HEK293 (cell line): ENCODE measurements at regions not wholly inside any gene's neighbourhood (a gene's known extent, or its start where the extent isn't known, plus 50 kb on each side); places are given as distances from the start of the nearest gene placed in this dataset.
"Not testable (repeated sequence)": the region's sequence is repeated elsewhere in the genome, so short reads cannot be mapped to it uniquely, and the experiment has no call there.

ENCODE experiments used
- CTCF ChIA-PET: fragments of 350-600 bp; formaldehyde crosslinking; extraction: SDS; loops from one replicate; lab custom pipeline; 2021; ENCODE audit warnings: antibody characterized with exemption; lab: Yijun Ruan, JAX
- POLR2A ChIA-PET: fragments of 300-600 bp; formaldehyde crosslinking; extraction: SDS; loops from one replicate; lab custom pipeline; 2020; ENCODE audit warnings: antibody characterized with exemption, inconsistent platforms; lab: Yijun Ruan, JAX
- H3K27ac ChIP-seq: fragments of 200-500 bp; sonication (Bioruptor generic); 2 replicates; pipeline ENCODE4 v1.5.1; 2014; ENCODE audit warnings: low read depth, low read length, control low read depth, inconsistent platforms; ENCODE audit errors: extremely low read depth
- H3K36me3 ChIP-seq, 2 experiments: fragments of 200-500 bp in 1 of 2; sonication (Bioruptor generic) in 1 of 2; 1 replicate in 1 of 2; 2 replicates in 1 of 2; pipeline ENCODE4 v1.5.1; 2014 to 2017; ENCODE audit warnings: inconsistent platforms in 2 of 2, low read length in 2 of 2; ENCODE audit not compliant: control insufficient read depth in 2 of 2, insufficient read depth in 1 of 2
- H3K4me1 ChIP-seq: fragments of 200-500 bp; sonication (Bioruptor generic); 2 replicates; pipeline ENCODE4 v1.5.1; 2014; ENCODE audit warnings: mild to moderate bottlenecking, low read length, inconsistent platforms; ENCODE audit not compliant: control insufficient read depth, insufficient read depth
- H3K4me3 ChIP-seq: 2 replicates; pipeline ENCODE4 v1.5.1; 2011; ENCODE audit warnings: low read depth, mild to moderate bottlenecking, control low read depth, low read length, moderate library complexity
- H3K9me3 ChIP-seq: fragments of 200-500 bp; sonication (Bioruptor generic); 2 replicates; pipeline ENCODE4 v1.5.1; 2014; ENCODE audit warnings: low read depth, low read length, inconsistent platforms; ENCODE audit not compliant: control insufficient read depth, insufficient read depth
- SP2 ChIP-seq: fragments of 450-650 bp; formaldehyde crosslinking; IDR thresholded peaks from 2 replicates; pipeline ENCODE4 v1.5.1; 2016; ENCODE audit warnings: missing biosample characterization, missing genetic modification characterization
- SP3 ChIP-seq: fragments of 450-650 bp; formaldehyde crosslinking; IDR thresholded peaks from 2 replicates; pipeline ENCODE4 v1.5.1; 2016; ENCODE audit warnings: missing biosample characterization, missing genetic modification characterization
- ZNF335 ChIP-seq: fragments of 450-650 bp; formaldehyde crosslinking; conservative IDR thresholded peaks from 2 replicates; pipeline ENCODE4 v1.5.1; 2016; ENCODE audit warnings: missing biosample characterization, missing genetic modification characterization
- TF ChIP-seq, protein P1 (sequence below): fragments of 450-650 bp; formaldehyde crosslinking; optimal IDR thresholded peaks from 2 replicates; pipeline ENCODE3; 2016; ENCODE audit warnings: missing biosample characterization, mild to moderate bottlenecking, missing genetic modification characterization

DNA sequence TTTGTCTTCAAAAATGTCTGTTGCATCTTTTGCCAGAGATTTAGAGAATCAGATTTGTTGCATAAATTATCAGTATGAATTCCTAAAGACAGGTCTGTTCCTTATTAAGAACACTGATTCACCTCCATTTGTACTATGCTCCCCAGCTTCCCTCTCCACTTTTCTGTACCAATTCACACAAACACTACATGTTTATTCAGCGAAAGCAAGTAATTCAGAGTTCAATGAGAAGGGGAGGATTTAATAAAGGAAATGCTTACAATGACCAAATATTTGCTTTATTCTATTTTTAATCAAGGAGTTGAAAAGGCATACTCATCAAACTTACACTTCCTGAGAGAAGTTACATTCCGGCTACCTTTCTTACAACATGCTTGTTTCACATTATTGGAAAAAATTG is 135.5 kb downstream of the NBPF8 start:
- POLR2A ChIA-PET, H3K27ac ChIP-seq, H3K9me3 ChIP-seq, H3K4me1 ChIP-seq, H3K36me3 ChIP-seq, CTCF ChIA-PET, H3K4me3 ChIP-seq: not testable (repeated sequence)

DNA sequence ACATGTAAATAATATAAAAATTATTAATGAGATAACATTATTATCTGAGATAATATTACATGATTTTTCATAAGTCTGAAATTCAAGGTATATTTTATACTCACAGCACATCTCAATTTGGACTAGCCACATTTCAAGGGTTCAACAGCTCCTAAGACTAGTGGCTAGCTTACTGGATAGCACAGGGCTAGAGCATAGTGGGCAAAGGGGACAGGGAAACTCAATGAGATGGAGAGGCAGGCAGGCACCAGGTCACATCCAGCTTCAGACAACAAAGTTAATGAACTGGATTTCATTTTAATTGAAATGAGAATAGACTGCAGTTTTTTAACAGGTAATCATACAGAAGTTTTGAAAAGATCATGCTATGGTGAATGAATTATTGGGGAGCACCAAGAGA is 137.4 kb downstream of the NBPF8 start:
- H3K9me3 ChIP-seq, H3K4me3 ChIP-seq, H3K36me3 ChIP-seq, H3K27ac ChIP-seq, POLR2A ChIA-PET, CTCF ChIA-PET, H3K4me1 ChIP-seq: not testable (repeated sequence)

- POLR2A ChIA-PET, H3K36me3 ChIP-seq, H3K4me1 ChIP-seq, H3K27ac ChIP-seq, H3K9me3 ChIP-seq, CTCF ChIA-PET: not testable (repeated sequence)
- peak overlapping the region; percentile 37 for H3K4me3 ChIP-seq
Measured at GRCh38 chr1:120557605-120558302, 142.9 kb downstream of the NBPF8 start.

DNA sequence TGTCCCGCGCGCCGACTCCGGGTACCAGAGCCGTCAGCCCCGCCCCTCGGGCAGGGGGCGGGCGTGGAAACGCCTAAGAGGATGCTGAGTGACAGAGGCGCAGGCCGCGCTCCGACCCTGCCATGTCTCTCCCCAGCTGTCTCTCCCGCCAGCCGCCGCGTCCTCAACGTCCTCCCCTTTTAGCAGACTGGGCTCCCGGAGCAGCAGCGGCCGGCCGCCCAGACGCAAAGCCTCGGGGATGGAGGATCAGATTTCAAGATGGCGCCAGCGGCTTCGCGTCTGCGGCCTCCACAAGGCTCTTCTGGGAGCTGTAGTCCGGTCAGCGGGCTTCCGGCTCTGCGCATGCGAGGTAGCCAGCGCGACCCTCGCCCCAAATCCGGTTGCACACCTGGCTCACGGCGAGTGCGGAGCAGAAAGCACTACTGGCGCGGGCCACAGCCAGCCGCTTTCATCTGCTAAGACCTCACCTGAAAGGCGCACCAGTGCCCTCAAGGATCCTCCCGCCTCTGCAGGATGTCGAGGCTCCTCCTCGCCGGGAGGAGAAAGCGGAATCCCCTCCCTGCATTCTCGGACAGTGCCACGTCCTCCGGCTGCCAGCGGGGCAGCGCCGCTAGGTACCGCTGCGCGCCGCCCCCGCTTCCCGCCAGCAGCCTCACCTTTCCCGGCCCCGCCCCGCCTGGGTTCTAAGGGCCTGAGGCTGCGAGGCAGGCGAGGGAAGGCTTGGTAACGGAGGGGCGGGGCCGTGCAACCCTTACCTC is 143.6 kb downstream of the NBPF8 start:
- H3K36me3 ChIP-seq, H3K4me1 ChIP-seq, H3K9me3 ChIP-seq, H3K27ac ChIP-seq, CTCF ChIA-PET, POLR2A ChIA-PET: not testable (repeated sequence)
- peak overlapping the region; percentile 57 for H3K4me3 ChIP-seq
- TF ChIP-seq, protein P1, sequence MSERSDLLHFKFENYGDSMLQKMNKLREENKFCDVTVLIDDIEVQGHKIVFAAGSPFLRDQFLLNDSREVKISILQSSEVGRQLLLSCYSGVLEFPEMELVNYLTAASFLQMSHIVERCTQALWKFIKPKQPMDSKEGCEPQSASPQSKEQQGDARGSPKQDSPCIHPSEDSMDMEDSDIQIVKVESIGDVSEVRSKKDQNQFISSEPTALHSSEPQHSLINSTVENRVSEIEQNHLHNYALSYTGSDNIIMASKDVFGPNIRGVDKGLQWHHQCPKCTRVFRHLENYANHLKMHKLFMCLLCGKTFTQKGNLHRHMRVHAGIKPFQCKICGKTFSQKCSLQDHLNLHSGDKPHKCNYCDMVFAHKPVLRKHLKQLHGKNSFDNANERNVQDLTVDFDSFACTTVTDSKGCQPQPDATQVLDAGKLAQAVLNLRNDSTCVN (tag by site-specific recombination), result peak; percentile 55
- TF ChIP-seq SP3, result 0 out of 2 replicates have a peak, but pooled peaks have one; percentile 23
- TF ChIP-seq SP2, result peak; percentile 29; the same call in 1 of the 2 replicates
- peak; percentile 45; the same call in 1 of the 2 replicates for TF ChIP-seq ZNF335 (tag by site-specific recombination)

DNA sequence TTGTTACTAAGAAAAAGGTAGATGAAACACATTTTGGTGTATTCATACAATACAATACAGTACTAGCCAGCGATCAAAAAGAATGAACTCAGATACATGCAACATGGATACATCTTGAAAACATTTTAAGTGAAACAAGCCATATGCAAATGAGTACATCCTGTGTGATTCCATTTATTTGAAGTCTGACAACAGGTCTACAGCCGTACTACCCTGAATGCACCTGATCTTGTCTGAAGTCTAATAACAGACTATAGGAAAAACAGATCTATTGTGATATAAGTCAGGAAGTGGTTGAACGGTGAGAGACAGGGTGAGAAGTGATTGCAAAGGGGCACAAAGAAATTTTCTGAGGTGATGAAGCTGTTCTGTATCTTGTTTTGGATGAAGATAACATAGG is 146.9 kb downstream of the NBPF8 start:
- H3K4me3 ChIP-seq, H3K36me3 ChIP-seq, CTCF ChIA-PET, H3K9me3 ChIP-seq, POLR2A ChIA-PET, H3K27ac ChIP-seq, H3K4me1 ChIP-seq: not testable (repeated sequence)

DNA sequence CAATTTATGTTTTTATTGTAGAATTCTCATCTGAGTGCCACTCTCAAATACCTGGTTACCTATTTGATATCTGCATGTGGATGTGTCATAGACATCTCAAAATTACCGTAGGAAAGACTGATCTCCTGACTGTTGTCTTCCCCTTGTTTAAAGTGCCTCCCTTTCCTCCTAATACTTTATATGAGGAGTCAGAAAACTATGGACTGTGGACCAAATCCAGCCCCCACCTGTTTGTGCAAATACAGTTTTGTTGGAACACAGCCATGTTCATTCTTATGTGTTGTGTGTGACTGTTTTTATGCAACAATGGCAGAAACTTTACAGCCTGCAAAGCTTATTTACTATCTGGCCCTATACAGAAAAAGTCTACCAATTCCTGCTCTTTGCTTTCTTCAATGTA is 150.6 kb downstream of the NBPF8 start:
- H3K9me3 ChIP-seq, H3K4me3 ChIP-seq, H3K36me3 ChIP-seq, CTCF ChIA-PET, H3K27ac ChIP-seq, H3K4me1 ChIP-seq, POLR2A ChIA-PET: not testable (repeated sequence)

DNA sequence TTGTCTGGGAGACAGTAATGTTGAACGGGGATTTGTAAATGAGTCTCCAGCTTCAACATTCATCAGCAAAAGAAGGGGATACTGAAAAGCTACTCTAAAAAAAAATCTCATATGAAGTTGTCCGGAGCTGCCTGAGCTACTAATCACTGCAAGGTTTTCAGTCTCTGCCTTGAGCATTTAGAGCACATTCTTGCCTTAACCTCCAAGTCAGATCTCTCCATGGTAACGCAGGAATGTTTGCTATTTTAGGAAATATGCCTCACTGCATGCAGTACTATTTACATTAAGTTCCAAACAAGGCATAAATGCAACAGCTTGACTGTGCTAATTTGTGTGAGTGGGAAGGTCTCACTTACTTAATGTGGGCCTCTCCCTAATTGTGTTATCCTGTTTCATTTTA is 152.8 kb downstream of the NBPF8 start:
- CTCF ChIA-PET, POLR2A ChIA-PET, H3K27ac ChIP-seq, H3K36me3 ChIP-seq, H3K4me3 ChIP-seq, H3K4me1 ChIP-seq, H3K9me3 ChIP-seq: not testable (repeated sequence)

DNA sequence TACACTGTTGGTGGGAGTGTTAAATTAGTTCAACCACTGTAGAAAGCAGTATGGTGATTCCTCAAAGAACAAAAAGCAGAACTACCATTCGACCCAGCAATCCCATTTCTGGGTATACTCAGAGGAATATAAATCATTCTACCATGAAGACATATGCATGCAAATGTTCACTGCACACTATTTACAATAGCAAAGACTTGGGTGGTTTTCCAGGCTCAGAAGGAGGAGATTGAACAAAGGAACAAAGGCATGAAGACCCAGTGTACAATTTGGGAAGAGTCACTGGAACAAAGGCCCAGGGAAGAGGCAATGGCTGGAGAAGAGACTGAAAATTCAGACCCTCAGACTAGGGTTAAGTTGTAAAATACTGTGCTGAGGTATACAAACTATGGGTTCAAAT is 148.5 kb upstream of the NBPF26 start:
- H3K36me3 ChIP-seq, POLR2A ChIA-PET, H3K9me3 ChIP-seq, H3K27ac ChIP-seq, H3K4me3 ChIP-seq, CTCF ChIA-PET, H3K4me1 ChIP-seq: not testable (repeated sequence)

DNA sequence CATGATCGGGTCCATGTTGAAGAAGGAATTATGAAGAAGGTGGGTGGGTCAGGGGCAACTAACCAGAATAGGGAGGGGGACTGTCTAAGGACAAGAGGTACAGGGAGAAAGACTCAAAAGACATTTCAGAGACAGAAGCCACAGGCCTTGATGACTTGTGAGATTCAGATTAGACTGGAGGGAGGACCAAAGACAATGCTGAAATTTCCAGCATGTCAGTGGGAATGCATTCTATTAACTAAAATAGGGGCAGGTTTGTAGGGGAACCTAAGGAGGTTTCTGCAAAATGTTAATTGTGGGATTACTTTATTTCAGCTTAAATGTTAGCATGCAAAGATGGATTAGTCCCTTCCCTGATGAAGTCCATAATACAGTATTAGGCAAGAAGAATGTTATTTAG is 141.6 kb upstream of the NBPF26 start:
- not testable (repeated sequence) for H3K36me3 ChIP-seq

GRCh38 chr1:120586053-120586452 is 137.7 kb upstream of the NBPF26 start:
- H3K27ac ChIP-seq, H3K9me3 ChIP-seq, H3K36me3 ChIP-seq, CTCF ChIA-PET, H3K4me3 ChIP-seq, POLR2A ChIA-PET, H3K4me1 ChIP-seq: not testable (repeated sequence)

More for the DNA sequence above, 141.6 kb upstream of the NBPF26 start:
- H3K9me3 ChIP-seq, H3K4me1 ChIP-seq, POLR2A ChIA-PET, H3K4me3 ChIP-seq, H3K27ac ChIP-seq, CTCF ChIA-PET: not testable (repeated sequence)
